GM23248 (cell line): ENCODE measurements at regions not wholly inside any gene's neighbourhood (a gene's known extent, or its start where the extent isn't known, plus 50 kb on each side); places are given as distances from the start of the nearest gene placed in this dataset.

Source experiments
- DNase-seq: peaks from one replicate; pipeline ENCODE4 v3.0.0-alpha.2; 2015
- H2AFZ ChIP-seq: fragments of 200-600 bp; sonication (generic); 2 replicates; pipeline ENCODE4 v1.6.1; 2016; ENCODE audit warnings: antibody characterized with exemption
- H3F3A ChIP-seq: fragments of 200-600 bp; sonication (generic); 2 replicates; pipeline ENCODE4 v1.6.1; 2016; ENCODE audit warnings: mild to moderate bottlenecking, antibody characterized with exemption, mixed run types; ENCODE audit not compliant: insufficient read depth
- H3K27ac ChIP-seq: fragments of 200-600 bp; sonication (generic); 2 replicates; pipeline ENCODE4 v1.5.1; 2016; ENCODE audit warnings: mild to moderate bottlenecking
- H3K27me3 ChIP-seq: fragments of 200-600 bp; sonication (generic); replicated peaks from 2 replicates; pipeline ENCODE4 v1.6.1; 2016; ENCODE audit warnings: mild to moderate bottlenecking; ENCODE audit not compliant: insufficient read depth
- H3K36me3 ChIP-seq: fragments of 200-600 bp; sonication (generic); 2 replicates; pipeline ENCODE4 v1.6.1; 2016; ENCODE audit warnings: low read depth, mild to moderate bottlenecking
- H3K4me1 ChIP-seq: fragments of 200-600 bp; sonication (generic); 2 replicates; pipeline ENCODE4 v1.6.1; 2016; ENCODE audit warnings: mild to moderate bottlenecking; ENCODE audit not compliant: insufficient read depth
- H3K4me2 ChIP-seq: fragments of 200-600 bp; sonication (generic); one replicate; pipeline ENCODE4 v1.6.1; 2016; ENCODE audit warnings: mild to moderate bottlenecking; ENCODE audit not compliant: unreplicated experiment
- H3K4me3 ChIP-seq: fragments of 200-600 bp; sonication (generic); 2 replicates; pipeline ENCODE4 v1.5.1; 2016; ENCODE audit warnings: mild to moderate bottlenecking
- H3K79me2 ChIP-seq: fragments of 200-600 bp; sonication (generic); 2 replicates; pipeline ENCODE4 v1.6.1; 2016; ENCODE audit warnings: mild to moderate bottlenecking; ENCODE audit not compliant: insufficient read depth
- H3K9ac ChIP-seq: fragments of 200-600 bp; sonication (generic); 2 replicates; pipeline ENCODE4 v1.6.1; 2016; ENCODE audit warnings: mild to moderate bottlenecking
- H3K9me2 ChIP-seq: fragments of 200-600 bp; sonication (generic); 2 replicates; pipeline ENCODE4 v1.6.1; 2016; ENCODE audit warnings: mixed run types, mild to moderate bottlenecking, moderate library complexity; ENCODE audit not compliant: insufficient read depth
- H3K9me3 ChIP-seq: fragments of 200-600 bp; sonication (generic); one replicate; pipeline ENCODE4 v1.6.1; 2017; ENCODE audit warnings: low read depth
- H4K20me1 ChIP-seq: fragments of 200-600 bp; sonication (generic); 2 replicates; pipeline ENCODE4 v1.6.0; 2016; ENCODE audit not compliant: insufficient read depth
- EZH2 ChIP-seq: fragments of 200-600 bp; sonication (generic); IDR thresholded peaks from 2 replicates; pipeline ENCODE4 v1.6.1; 2018; ENCODE audit warnings: antibody characterized with exemption, mild to moderate bottlenecking; ENCODE audit not compliant: insufficient read depth, poor library complexity, severe bottlenecking
- EZH2phosphoT487 ChIP-seq: fragments of 200-600 bp; sonication (generic); IDR thresholded peaks from 2 replicates; pipeline ENCODE4 v1.6.1; 2018; ENCODE audit warnings: antibody characterized with exemption, moderate library complexity, mild to moderate bottlenecking, low read depth; ENCODE audit not compliant: insufficient read depth
- WGBS, 2 experiments: methylation state at CpG; one replicate each; pipeline ENCODE4 v1.1.6; 2015 to 2017; ENCODE audit warnings: low lambda C conversion rate in 2 of 2, low coverage in 1 of 2; ENCODE audit errors: missing lambda C conversion rate in 2 of 2; 5-methylcytosine and 5-hydroxymethylcytosine counted together
- in situ Hi-C: fragments of 300-500 bp; cut with MboI; formaldehyde crosslinking; loops from 2 replicates; pipeline ENCODE4 v1.15.0; 2020

GRCh38 chr20:60803335-60804055 lies 448.6 kb upstream of the CDH4 start:
- Histone ChIP-seq H3K27ac (no peak overlapping the region), H3K9me2 (no peaks in the 10 kb centered on the region), H3K4me2 (no peak overlapping the region), H3K79me2 (no peaks in the 10 kb centered on the region), H3K36me3 (no peaks in the 10 kb centered on the region), H3K9me3 (no peaks in the 10 kb centered on the region), H3K9ac (no peak overlapping the region), H3K27me3 (no peaks in the 10 kb centered on the region), H2AFZ (no peak overlapping the region), H3F3A (no peaks in the 10 kb centered on the region), H3K4me3 (no peak overlapping the region), H3K4me1 (no peaks in the 10 kb centered on the region), H4K20me1 (no peaks in the 10 kb centered on the region)
- TF ChIP-seq EZH2phosphoT487 (no peak), EZH2 (no peak)
- 6 to 10% methylated on average over 7 of the region's 7 CpGs for WGBS, 2 experiments
- no peak for DNase-seq
- in situ Hi-C loops: no loop called here

GRCh38 chr20:60804240-60804917 lies 447.7 kb upstream of the CDH4 start:
- Histone ChIP-seq H3K27ac (no peak overlapping the region), H3K36me3 (no peaks in the 10 kb centered on the region), H2AFZ (no peak overlapping the region), H3K79me2 (no peaks in the 10 kb centered on the region), H3F3A (no peaks in the 10 kb centered on the region), H3K9me2 (no peaks in the 10 kb centered on the region), H3K27me3 (no peaks in the 10 kb centered on the region), H3K4me1 (no peaks in the 10 kb centered on the region), H3K4me2 (no peak overlapping the region), H3K4me3 (no peak overlapping the region), H3K9me3 (no peaks in the 10 kb centered on the region), H4K20me1 (no peaks in the 10 kb centered on the region), H3K9ac (no peak overlapping the region)
- no peak for DNase-seq
- TF ChIP-seq EZH2 (no peak), EZH2phosphoT487 (no peak)
- WGBS, 2 experiments: 20 to 21% methylated on average over 4 of the region's 4 CpGs
- in situ Hi-C loops: no loop called here

- in situ Hi-C loops: no loop called here
- H3K4me3 ChIP-seq: no peak overlapping the region
- no peaks in the 10 kb centered on the region for H3K27me3 ChIP-seq
- no peaks in the 10 kb centered on the region for H3K9me2 ChIP-seq
- H3K79me2 ChIP-seq: no peaks in the 10 kb centered on the region
- no peaks in the 10 kb centered on the region for H3F3A ChIP-seq
- no peak overlapping the region for H2AFZ ChIP-seq
- no peaks in the 10 kb centered on the region for H3K4me1 ChIP-seq
- no peaks in the 10 kb centered on the region for H3K9me3 ChIP-seq
- no peaks in the 10 kb centered on the region for H3K36me3 ChIP-seq
- no peak overlapping the region for H3K27ac ChIP-seq
- H3K4me2 ChIP-seq: no peak overlapping the region
- WGBS, 2 experiments: 7% methylated on average over 11 of the region's 11 CpGs
- peak; percentile 10 for DNase-seq
- no peaks in the 10 kb centered on the region for H4K20me1 ChIP-seq
- TF ChIP-seq EZH2phosphoT487: no peak
- TF ChIP-seq EZH2: no peak
- H3K9ac ChIP-seq: no peak overlapping the region
These were observed 447.0 kb upstream of the CDH4 start for GRCh38 chr20:60804918-60805630.

- no peak overlapping the region for H2AFZ ChIP-seq
- no peak overlapping the region for H3K9ac ChIP-seq
- no peaks in the 10 kb centered on the region for H3K9me2 ChIP-seq
- no peaks in the 10 kb centered on the region for H3K36me3 ChIP-seq
- no peak overlapping the region for H3K27ac ChIP-seq
- H3K4me2 ChIP-seq: no peak overlapping the region
- TF ChIP-seq EZH2phosphoT487 (no peak), EZH2 (no peak)
- no peak overlapping the region for H3K4me3 ChIP-seq
- no peaks in the 10 kb centered on the region for H3K9me3 ChIP-seq
- no peaks in the 10 kb centered on the region for H4K20me1 ChIP-seq
- 45 to 48% methylated on average over 6 of the region's 6 CpGs for WGBS, 2 experiments
- in situ Hi-C loops: no loop called here
- no peak for DNase-seq
- H3K27me3 ChIP-seq: no peaks in the 10 kb centered on the region
- H3F3A ChIP-seq: no peaks in the 10 kb centered on the region
- no peaks in the 10 kb centered on the region for H3K79me2 ChIP-seq
- no peaks in the 10 kb centered on the region for H3K4me1 ChIP-seq
These were observed 445.7 kb upstream of the CDH4 start for GRCh38 chr20:60806354-60806753.
